ENCODE measurements at regions not wholly inside any gene's neighbourhood (a gene's known extent, or its start where the extent isn't known, plus 50 kb on each side); places are given as distances from the start of the nearest gene placed in this dataset.

- no peak overlapping the region for H3K4me3 ChIP-seq (replicated peaks; ENCODE audit: insufficient read depth, low read length)
- TF ChIP-seq CTCF (IDR thresholded peaks at IDR 0.05; ENCODE audit: insufficient read depth, low read length) (no peak), REST (IDR thresholded peaks at IDR 0.05; ENCODE audit: insufficient replicate concordance, low read depth) (no peak), SPI1 (IDR thresholded peaks at IDR 0.05; ENCODE audit: borderline replicate concordance, low read depth) (no peak), POLR2AphosphoS5 (IDR thresholded peaks at IDR 0.05; ENCODE audit: low read depth) (no peak), GABPA (IDR thresholded peaks at IDR 0.05; ENCODE audit: low read depth) (no peak)
- H3K27ac ChIP-seq (replicated peaks): no peak overlapping the region
- H3K27me3 ChIP-seq (ENCODE audit: insufficient read depth, poor library complexity, severe bottlenecking): no peaks in the 10 kb centered on the region
- no peak for DNase-seq (ENCODE audit: low read depth in 1 of 2, low spot score in 1 of 2)
Measured at GRCh38 chr14:65280653-65281052, 131.9 kb upstream of the FUT8 start.

GRCh38 chr14:65281991-65282895, 130.3 kb upstream of the FUT8 start:
- no peak overlapping the region for H3K27ac ChIP-seq (replicated peaks)
- DNase-seq (ENCODE audit: low read depth in 1 of 2, low spot score in 1 of 2): no peak
- no peak overlapping the region for H3K4me3 ChIP-seq (replicated peaks; ENCODE audit: insufficient read depth, low read length)
- H3K27me3 ChIP-seq (ENCODE audit: insufficient read depth, poor library complexity, severe bottlenecking): no peaks in the 10 kb centered on the region
- TF ChIP-seq GABPA (IDR thresholded peaks at IDR 0.05; ENCODE audit: low read depth) (no peak), REST (IDR thresholded peaks at IDR 0.05; ENCODE audit: insufficient replicate concordance, low read depth) (no peak), SPI1 (IDR thresholded peaks at IDR 0.05; ENCODE audit: borderline replicate concordance, low read depth) (no peak), CTCF (IDR thresholded peaks at IDR 0.05; ENCODE audit: insufficient read depth, low read length) (no peak), POLR2AphosphoS5 (IDR thresholded peaks at IDR 0.05; ENCODE audit: low read depth) (no peak)

GRCh38 chr14:65282896-65283253, 129.7 kb upstream of the FUT8 start:
- no peaks in the 10 kb centered on the region for H3K27me3 ChIP-seq (ENCODE audit: insufficient read depth, poor library complexity, severe bottlenecking)
- no peak overlapping the region for H3K27ac ChIP-seq (replicated peaks)
- no peak for DNase-seq (ENCODE audit: low read depth in 1 of 2, low spot score in 1 of 2)
- H3K4me3 ChIP-seq (replicated peaks; ENCODE audit: insufficient read depth, low read length): no peak overlapping the region
- TF ChIP-seq CTCF (IDR thresholded peaks at IDR 0.05; ENCODE audit: insufficient read depth, low read length): no peak
- TF ChIP-seq GABPA (IDR thresholded peaks at IDR 0.05; ENCODE audit: low read depth): no peak
- no peak for TF ChIP-seq POLR2AphosphoS5 (IDR thresholded peaks at IDR 0.05; ENCODE audit: low read depth)
- TF ChIP-seq SPI1 (IDR thresholded peaks at IDR 0.05; ENCODE audit: borderline replicate concordance, low read depth): no peak
- no peak for TF ChIP-seq REST (IDR thresholded peaks at IDR 0.05; ENCODE audit: insufficient replicate concordance, low read depth)

All from HL-60 (cell line).